HG02852 (cell line): ENCODE measurements at regions not wholly inside any gene's neighbourhood (a gene's known extent, or its start where the extent isn't known, plus 50 kb on each side); places are given as distances from the start of the nearest gene placed in this dataset.
"Not testable (repeated sequence)": the region's sequence is repeated elsewhere in the genome, so short reads cannot be mapped to it uniquely, and the experiment has no call there.

Source experiments
- ATAC-seq: cut with Tn5 transposase; IDR thresholded peaks from one replicate; pipeline ENCODE4 v1.9.1; 2021; ENCODE audit warnings: mild to moderate bottlenecking, moderate library complexity; ENCODE audit not compliant: unreplicated experiment

- no peak for ATAC-seq
Measured at GRCh38 chr3:166265153-166265552, 427.9 kb upstream of the BCHE start.

DNA sequence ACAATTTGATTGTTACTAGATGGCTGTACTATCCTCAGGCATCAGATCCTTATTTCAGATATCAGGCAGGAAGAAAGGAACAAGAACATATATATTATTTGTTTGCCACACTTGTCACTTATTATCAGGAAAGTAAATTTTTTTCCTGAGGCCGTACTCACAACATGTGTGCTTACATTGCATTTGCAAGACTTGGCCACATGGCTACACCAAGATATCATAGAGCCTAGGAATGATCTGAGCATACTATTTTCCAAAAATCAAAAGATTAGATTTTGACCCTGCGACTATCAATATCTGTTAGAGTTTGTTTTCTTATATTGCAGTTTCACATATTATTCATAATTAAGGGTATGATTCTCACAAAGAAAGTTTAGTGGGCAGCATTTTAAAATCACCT is 426.2 kb upstream of the BCHE start:
- no peak for ATAC-seq

DNA sequence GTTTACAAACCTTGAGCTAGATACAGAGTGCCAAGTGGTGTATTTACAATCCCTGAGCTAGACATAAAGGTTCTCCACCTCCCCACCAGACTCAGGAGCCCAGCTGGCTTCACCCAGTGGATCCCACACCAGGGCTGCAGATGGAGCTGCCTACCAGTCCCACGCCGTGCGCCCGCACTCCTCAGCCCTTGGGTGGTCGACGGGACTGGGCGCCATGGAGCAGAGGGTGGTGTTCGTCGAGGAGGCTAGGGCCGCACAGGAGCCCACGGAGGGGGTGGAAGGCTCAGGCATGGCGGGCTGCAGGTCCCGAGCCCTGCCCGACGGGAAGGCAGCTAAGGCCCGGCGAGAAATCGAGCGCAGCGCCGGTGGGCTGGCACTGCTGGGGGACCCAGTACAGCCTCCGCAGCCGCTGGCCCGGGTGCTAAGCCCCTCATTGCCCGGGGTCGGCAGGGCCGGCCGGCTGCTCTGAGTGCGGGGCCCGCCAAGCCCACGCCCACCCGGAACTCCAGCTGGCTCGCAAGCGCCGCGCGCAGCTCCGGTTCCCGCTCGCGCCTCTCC is 421.1 kb upstream of the BCHE start:
- not testable (repeated sequence) for ATAC-seq

DNA sequence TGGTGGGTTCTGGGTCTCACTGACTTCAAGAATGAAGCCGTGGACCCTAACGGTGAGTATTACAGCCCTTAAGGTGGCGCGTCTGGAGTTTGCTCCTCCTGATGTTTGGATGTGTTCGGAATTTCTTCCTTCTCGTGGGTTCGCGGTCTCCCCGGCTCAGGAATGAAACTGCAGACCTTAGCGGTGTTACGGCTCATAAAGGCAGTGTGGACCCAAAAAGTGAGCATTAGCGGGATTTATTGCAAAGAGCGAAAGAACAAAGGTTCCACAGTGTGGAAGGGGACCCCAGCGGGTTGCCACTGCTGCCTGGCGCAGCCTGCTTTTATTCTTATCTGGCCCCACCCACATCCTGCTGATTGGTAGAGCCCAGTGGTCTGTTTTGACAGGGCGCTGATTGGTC is 420.5 kb upstream of the BCHE start:
- no peak for ATAC-seq

DNA sequence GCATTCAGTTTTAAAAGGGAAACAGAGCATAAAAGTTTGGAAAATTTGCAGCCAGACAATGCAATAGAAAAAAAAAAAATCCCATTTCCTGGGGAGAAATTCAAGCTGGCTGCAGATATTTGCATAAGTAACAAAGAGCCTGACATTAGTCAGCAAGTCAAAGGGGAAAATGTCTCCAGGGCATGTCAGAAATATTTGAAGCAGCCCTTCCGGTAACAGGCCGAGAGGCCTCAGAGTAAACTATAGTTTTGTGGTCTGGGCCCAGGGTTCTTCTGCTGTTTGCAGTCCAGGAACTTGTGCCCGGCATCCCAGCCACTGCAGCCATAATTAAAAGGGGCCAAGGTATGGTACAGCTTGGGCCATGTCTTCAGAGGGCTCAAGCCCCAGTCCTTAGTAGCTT is 411.6 kb upstream of the BCHE start:
- no peak for ATAC-seq

GRCh38 chr3:166243511-166243910 is 406.3 kb upstream of the BCHE start:
- no peak for ATAC-seq

DNA sequence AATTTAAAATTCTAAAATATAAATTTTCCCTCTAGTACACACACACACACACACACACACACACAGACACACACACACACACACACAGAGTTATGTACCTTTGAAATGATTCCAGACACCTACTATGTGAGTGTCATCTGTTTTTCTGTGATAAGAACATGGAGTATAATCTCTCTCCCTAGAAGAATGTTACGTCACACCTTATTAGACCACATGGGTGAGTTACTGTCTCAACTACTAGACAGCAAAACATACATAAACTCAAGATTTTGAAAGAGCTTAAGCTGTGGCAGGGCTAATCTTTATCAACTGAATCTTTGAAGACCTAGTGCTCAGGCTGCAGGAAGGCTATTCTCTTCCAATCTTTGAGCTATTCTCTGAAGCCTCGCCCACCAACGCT is 385.9 kb upstream of the BCHE start:
- ATAC-seq = no peak

GRCh38 chr3:166211451-166211850 is 374.2 kb upstream of the BCHE start:
- ATAC-seq = no peak

DNA sequence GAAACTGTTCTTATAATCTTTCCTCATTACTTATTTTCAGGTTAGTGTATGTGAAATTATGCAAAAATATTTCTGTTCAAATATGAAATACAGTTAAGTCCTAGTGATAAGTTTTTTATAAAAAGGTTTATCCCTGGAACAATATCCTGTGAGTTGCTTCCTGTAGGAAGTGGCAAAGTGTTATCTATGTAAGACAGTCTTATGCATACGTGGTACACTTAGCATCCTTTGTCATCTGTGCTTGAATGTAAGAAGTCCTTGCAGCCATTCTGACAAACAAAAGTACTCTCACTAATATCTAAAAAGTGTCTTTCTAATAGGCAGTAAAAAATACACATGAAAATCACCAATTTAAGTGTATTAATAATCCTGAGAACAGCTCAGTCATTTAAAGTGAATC is 372.5 kb upstream of the BCHE start:
- ATAC-seq = no peak

GRCh38 chr3:166205158-166205557 is 367.9 kb upstream of the BCHE start:
- ATAC-seq = no peak

DNA sequence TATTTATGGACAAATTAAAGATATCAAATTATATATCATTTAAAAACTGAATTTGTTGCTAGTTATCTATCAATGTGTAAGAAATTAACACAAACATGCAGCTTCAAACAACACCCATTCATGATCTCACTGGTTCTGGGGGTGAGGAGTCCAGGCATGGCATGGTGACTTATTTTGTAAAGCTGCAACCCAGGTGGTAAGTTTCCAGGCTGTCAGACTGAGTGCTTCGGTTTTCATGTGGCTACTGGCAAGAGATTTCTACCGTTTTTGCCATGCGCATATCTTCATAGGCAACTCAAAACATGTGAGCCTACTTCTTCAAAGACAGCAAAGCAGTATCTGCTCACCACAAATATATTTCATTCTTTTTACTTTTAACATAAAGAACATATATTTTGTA is 364.3 kb upstream of the BCHE start:
- no peak for ATAC-seq

DNA sequence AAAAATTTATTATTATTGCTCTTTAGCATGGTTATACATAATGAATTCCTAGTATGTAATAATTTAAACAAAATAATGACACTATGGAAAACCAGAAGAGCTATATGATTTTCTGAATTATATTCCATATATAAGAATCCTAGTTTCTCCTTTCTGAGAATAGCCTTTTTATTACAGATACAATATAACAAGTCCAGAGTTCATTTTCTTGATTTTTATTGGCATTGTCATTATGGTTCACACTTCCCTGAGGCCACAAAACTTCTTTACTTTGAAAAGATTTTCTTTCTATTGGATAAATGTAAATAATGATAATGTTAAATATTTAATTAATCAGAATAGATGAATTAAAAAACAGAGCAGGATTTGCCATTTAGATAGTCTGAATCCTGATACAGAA is 362.3 kb upstream of the BCHE start:
- no peak for ATAC-seq

DNA sequence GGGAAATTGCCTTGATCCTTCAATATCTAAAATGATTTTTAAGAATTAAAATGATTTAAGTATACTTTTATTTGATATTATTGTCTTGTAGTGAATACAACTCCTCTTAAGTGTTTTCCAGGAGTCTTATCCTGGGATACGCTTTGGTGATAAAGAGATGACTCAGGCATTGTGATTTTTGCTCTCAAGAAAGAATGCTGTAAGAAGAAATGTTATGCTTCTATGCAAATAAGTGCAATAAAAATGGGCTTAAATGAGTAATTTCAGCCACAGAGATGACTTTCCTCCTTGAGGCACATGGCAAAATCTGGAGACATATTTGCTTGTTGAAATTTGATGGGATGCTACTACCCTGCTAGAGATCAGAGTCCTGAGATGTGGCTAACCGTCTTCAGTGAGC is 358.6 kb upstream of the BCHE start:
- ATAC-seq = no peak

GRCh38 chr3:166191411-166191810 is 354.2 kb upstream of the BCHE start:
- ATAC-seq = no peak

GRCh38 chr3:166190360-166190759 is 353.1 kb upstream of the BCHE start:
- no peak for ATAC-seq

DNA sequence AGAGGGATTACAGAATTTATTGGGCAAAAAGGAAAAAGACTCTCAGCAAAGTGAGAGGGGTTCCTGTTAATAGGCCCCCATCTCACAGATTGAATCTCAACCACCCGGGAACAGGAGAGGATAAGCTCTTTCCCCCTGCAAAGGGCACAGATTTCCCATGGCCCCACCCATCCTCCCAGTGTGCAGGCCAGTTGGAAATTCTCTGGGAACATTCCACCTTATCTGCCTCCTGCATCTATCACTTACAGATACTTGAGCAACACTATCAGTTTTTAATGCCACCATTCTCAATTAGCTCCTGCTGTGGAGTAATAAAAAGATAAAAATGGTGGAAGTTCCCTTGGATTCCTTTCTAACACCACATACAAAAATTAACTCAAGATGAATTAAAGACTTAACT is 350.0 kb upstream of the BCHE start:
- ATAC-seq = no peak

DNA sequence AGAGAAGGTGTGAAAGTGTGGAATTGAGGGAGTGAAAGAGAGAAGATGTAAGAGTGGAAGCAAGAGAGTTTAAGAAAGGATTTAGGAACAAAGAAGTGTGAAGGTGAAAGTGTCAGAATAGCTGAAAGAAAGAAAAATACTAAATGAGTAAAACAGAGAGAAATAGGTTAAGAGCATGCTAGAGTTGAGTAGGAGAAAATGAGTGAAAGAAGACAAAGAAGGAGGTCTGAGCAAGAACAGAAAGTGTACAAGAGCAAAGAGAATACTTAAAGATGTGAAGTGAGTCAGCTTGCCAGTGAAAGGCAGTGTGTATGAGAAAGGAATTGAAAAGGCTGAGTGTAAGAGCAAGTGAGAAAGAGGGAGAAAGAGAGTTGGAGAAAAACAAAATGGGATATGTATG is 348.8 kb upstream of the BCHE start:
- no peak for ATAC-seq

DNA sequence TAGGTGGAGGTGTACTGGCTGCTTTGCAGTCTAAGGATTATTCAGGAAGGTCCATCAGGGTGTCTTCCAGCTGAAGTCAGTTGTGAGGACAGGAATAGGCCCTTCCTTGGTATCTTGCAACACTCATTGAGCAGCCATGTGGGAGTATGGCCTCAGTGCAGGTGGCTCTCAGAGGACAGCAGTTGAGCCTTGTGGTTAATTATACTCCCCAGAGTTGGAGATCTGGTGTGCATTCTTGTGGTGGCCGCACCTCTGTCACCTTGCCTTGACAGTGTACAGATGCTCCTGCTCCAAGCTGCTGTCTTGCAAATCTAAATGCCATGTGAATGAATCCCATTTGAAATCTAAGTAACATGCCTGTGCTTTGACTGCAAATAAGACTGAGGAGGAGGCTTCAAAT is 339.9 kb upstream of the BCHE start:
- no peak for ATAC-seq

GRCh38 chr3:166171695-166172094 is 334.5 kb upstream of the BCHE start:
- ATAC-seq = no peak

GRCh38 chr3:166169681-166170080 is 332.5 kb upstream of the BCHE start:
- ATAC-seq = no peak

DNA sequence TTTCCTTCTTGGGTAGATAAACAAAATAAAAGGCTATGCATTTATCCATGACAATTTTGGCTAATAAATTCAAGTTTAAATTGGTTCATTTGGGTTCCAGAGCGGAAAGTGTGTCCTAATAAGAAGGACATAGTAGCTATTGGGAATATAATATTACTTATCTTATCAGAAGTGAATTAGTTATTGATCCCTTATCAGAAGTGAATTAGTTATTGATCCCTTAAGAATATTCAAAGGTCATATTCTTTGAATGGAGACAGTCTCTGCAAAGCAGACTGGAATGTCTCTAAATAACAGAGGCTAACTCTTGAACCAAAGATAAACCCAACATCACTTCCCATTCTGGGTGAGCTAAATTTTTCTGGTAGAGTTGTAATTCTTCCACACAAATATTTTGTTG is 290.7 kb upstream of the BCHE start:
- no peak for ATAC-seq

- ATAC-seq = no peak
Measured at GRCh38 chr3:166125179-166125578, 288.0 kb upstream of the BCHE start.

DNA sequence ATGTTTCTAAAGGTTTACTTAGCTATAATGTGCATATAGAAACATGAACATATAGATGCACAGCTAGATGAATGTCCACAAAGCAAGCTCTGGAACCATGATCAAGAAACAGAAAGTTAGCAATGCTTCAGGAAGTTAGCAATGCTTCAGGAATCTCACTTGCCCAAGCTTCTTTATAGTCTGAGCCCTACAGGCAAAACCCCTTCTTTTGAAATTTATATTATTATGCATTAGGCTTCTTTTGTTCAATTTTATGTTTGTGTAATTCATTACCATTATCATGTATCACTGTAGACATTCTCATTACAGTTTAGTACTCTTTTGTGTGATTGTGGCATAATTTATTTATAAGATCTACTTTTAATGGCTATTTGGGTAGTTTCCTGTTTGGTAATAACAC is 286.4 kb upstream of the BCHE start:
- ATAC-seq = no peak

DNA sequence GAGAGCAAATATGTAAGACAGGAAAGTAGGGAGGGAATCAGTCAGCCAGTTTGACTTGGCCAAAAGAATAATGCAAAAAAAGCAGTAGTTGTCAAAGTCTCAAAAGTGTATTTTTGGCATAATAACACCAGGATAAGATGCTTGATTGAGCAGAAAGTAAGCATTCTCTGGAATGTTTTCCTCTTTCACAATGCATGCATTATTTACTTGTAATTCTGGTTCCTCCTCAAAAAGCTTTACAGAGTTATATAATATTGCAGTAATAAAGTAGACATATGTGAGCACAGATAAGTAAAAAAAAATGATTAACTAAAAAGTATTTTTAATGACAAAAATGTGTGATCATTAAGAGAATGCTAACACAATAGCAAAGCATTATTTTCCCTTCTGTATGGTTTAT is 285.9 kb upstream of the BCHE start:
- no peak for ATAC-seq
